ENCODE measurements at regions not wholly inside any gene's neighbourhood (a gene's known extent, or its start where the extent isn't known, plus 50 kb on each side); places are given as distances from the start of the nearest gene placed in this dataset.
"Not testable (repeated sequence)": the region's sequence is repeated elsewhere in the genome, so short reads cannot be mapped to it uniquely, and the experiment has no call there.

DNA sequence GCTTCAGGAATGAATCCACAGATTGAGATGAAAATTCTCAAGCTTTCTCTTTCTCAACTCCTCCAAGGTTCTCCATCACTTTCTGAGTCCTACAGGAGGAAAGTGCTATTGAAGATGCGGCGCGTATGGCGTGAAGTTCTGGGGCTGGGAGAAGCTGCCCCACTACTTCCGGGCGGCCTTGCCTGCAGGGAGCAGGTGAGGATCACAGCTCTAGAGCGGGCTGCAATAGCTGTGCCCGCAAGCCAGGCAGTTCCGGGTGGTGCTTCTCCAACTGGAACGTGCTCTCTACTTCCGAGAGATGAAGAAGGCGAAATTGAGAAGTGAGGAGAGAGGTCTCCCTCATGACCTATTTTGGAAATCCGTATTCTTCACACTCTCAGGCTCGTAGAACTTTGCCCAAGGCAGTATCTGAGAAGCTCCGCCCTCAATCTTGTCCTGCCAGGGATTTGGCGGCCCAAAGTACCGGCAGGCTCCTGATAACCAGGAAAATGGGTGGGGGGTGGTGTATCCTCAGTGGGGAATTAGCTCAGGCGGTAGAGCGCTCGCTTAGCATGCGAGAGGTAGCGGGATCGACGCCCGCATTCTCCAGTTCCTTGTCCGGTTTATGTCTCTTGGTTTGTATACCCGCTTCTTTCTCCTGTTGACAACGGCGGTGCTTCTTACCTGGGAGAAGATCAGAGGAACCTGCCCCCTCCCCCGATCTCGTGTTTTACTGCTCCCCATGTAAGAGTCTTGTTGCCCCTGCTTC lies 70.6 kb upstream of the ZNF322 start:
- TF ChIP-seq, protein P1, sequence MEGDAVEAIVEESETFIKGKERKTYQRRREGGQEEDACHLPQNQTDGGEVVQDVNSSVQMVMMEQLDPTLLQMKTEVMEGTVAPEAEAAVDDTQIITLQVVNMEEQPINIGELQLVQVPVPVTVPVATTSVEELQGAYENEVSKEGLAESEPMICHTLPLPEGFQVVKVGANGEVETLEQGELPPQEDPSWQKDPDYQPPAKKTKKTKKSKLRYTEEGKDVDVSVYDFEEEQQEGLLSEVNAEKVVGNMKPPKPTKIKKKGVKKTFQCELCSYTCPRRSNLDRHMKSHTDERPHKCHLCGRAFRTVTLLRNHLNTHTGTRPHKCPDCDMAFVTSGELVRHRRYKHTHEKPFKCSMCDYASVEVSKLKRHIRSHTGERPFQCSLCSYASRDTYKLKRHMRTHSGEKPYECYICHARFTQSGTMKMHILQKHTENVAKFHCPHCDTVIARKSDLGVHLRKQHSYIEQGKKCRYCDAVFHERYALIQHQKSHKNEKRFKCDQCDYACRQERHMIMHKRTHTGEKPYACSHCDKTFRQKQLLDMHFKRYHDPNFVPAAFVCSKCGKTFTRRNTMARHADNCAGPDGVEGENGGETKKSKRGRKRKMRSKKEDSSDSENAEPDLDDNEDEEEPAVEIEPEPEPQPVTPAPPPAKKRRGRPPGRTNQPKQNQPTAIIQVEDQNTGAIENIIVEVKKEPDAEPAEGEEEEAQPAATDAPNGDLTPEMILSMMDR (IDR thresholded peaks at IDR 0.05): not testable (repeated sequence)
- TF ChIP-seq POLR2A (IDR thresholded peaks at IDR 0.05): not testable (repeated sequence)

Measured in esophagus squamous epithelium (tissue), 4 donors.